HL-60 (cell line): ENCODE measurements at regions not wholly inside any gene's neighbourhood (a gene's known extent, or its start where the extent isn't known, plus 50 kb on each side); places are given as distances from the start of the nearest gene placed in this dataset.

Source experiments
- DNase-seq, 2 experiments: peaks; one replicate each; pipeline ENCODE4 v3.0.0-alpha.2; 2010 to 2020; ENCODE audit warnings: low read depth in 1 of 2, low spot score in 1 of 2
- H3K27ac ChIP-seq: fragments of 250-450 bp; sonication (Bioruptor Pico); replicated peaks from 2 replicates; pipeline ENCODE4 v1.5.1; 2020; ENCODE audit warnings: mild to moderate bottlenecking, moderate library complexity
- H3K27me3 ChIP-seq: fragments of 250-450 bp; sonication (Bioruptor Pico); 2 replicates; pipeline ENCODE4 v1.5.1; 2021; ENCODE audit warnings: mild to moderate bottlenecking, moderate library complexity; ENCODE audit not compliant: insufficient read depth, poor library complexity, severe bottlenecking
- H3K4me3 ChIP-seq: replicated peaks from 2 replicates; pipeline ENCODE4 v1.5.1; 2011; ENCODE audit warnings: mild to moderate bottlenecking, control low read depth, low read length; ENCODE audit not compliant: insufficient read depth
- CTCF ChIP-seq: IDR thresholded peaks from one replicate; pipeline ENCODE4 v1.5.1; 2011; ENCODE audit warnings: low read length, control low read depth, inconsistent platforms; ENCODE audit not compliant: insufficient read depth
- GABPA ChIP-seq: IDR thresholded peaks from 2 replicates; pipeline ENCODE4 v1.6.1; 2012; ENCODE audit warnings: low read depth
- POLR2AphosphoS5 ChIP-seq: IDR thresholded peaks from 2 replicates; pipeline ENCODE4 v1.6.1; 2012; ENCODE audit warnings: low read depth
- REST ChIP-seq: IDR thresholded peaks from 2 replicates; pipeline ENCODE4 v1.6.1; 2012; ENCODE audit warnings: low read depth; ENCODE audit not compliant: insufficient replicate concordance
- SPI1 ChIP-seq: IDR thresholded peaks from 2 replicates; pipeline ENCODE4 v1.6.1; 2012; ENCODE audit warnings: low read depth, mild to moderate bottlenecking, borderline replicate concordance

- no peak for DNase-seq
- no peak overlapping the region for H3K27ac ChIP-seq
- H3K27me3 ChIP-seq = no peaks in the 10 kb centered on the region
- H3K4me3 ChIP-seq = no peak overlapping the region
- no peak for TF ChIP-seq POLR2AphosphoS5
- no peak for TF ChIP-seq GABPA
- no peak for TF ChIP-seq SPI1
- TF ChIP-seq CTCF = no peak
- no peak for TF ChIP-seq REST
Measured at GRCh38 chr18:68525091-68525490, 189.8 kb downstream of the TMX3 start.

- no peak overlapping the region for H3K27ac ChIP-seq
- H3K27me3 ChIP-seq = no peaks in the 10 kb centered on the region
- no peak for DNase-seq
- H3K4me3 ChIP-seq = no peak overlapping the region
- TF ChIP-seq GABPA = no peak
- no peak for TF ChIP-seq SPI1
Measured at GRCh38 chr18:68520406-68521075, 194.4 kb downstream of the TMX3 start.

DNA sequence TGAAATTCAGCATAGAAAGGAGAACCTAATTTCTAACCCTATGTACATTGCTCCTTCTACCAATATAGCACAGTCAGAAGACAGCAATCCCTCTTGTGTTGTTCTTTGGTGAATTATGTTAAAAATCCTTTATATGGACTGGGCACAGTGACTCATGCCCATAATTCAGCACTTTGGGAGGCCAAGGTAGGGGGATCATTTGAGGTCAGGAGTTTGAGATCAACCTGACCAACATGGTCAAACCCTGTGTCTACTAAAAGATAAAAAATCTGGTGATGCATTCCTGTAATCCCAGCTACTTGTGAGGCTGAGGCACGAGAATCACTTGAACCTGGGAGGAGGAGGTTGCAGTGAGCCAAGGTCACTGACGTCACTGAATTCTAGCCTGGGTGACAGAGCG, 195.6 kb downstream of the TMX3 start:
- TF ChIP-seq CTCF (no peak), GABPA (no peak), SPI1 (no peak), REST (no peak), POLR2AphosphoS5 (no peak)
- no peak for DNase-seq

DNA sequence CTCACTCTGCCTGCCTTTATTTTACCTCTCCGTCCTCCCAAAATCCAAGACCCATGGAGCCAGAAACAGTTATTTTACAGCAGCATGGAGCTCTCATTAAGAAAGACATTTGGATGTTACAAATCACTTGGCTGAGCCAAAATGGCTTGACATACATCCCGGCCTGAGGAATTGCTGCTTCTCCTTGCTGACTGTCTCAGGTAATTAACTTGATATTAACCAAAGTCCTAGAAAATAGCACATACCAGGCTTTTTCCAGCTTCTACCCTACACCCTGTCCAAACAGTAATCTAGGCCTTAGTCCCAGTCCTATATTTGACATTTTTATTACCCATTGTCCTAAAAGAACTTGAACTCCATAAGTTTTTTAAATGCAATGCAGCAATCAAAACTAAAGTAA, 205.0 kb downstream of the TMX3 start:
- no peak for DNase-seq
- TF ChIP-seq REST (no peak), GABPA (no peak), POLR2AphosphoS5 (no peak), CTCF (no peak), SPI1 (no peak)
- Histone ChIP-seq H3K4me3 (no peak overlapping the region), H3K27me3 (no peaks in the 10 kb centered on the region), H3K27ac (no peak overlapping the region)

More for the DNA sequence above, 195.6 kb downstream of the TMX3 start:
- Histone ChIP-seq H3K27ac (no peak overlapping the region), H3K27me3 (no peaks in the 10 kb centered on the region), H3K4me3 (no peak overlapping the region)
